GM18858 (cell line): ENCODE measurements at regions not wholly inside any gene's neighbourhood (a gene's known extent, or its start where the extent isn't known, plus 50 kb on each side); places are given as distances from the start of the nearest gene placed in this dataset.

Experiments used
- ATAC-seq: cut with Tn5 transposase; IDR thresholded peaks from one replicate; pipeline ENCODE4 v1.9.1; 2021; ENCODE audit not compliant: unreplicated experiment

DNA sequence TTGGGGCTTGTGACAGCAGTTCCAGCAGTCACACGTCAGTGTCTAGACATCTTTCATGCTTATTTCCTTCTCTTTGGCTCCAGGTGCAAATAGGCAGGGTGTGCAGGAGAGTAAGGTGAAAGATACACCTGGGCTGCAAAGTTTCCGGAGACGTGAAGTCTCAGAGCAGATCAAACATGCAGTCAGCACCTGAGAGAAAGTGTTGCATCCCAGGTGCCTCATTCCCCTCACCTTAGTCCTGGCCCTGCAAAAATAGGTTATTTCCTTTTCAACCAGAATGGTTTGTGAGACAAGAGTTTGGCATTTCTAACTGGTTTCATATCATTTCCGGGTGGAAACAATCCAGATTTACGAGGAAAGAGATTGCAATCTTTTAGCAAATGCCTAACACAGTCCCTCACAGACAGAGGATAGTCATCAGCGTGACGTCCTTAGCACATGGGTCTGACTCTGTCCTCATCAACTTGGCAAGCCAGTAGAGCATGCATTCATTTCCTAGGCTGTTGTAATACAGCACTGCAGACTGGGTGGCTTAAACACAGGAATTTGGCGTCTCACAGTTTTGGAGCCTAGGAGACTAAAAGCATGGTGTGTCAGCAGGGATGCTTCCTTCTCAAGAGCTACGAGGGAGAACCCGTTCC is 58.2 kb upstream of the ARRDC4 start:
- ATAC-seq: no peak

DNA sequence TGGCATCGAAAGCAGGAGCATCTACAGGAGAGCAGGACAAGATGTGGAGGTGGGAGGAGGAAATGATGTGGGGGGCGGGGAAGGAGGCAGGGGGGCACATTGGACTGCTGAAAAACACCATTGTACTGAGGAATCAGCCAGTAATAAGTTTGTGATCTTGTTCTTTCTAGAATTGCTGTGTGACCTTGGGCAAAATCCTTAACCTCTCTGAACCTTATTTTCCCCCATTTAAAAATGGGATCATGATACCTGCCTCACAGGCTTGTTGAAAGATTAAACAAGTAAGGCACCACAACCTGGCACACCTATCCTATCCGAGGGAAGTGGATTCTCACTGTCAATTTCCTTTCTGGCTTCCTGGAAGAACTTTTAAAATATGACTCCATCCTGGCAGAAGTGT is 56.9 kb upstream of the ARRDC4 start:
- no peak for ATAC-seq

- ATAC-seq: no peak
Measured at GRCh38 chr15:97903971-97904572, 56.4 kb upstream of the ARRDC4 start.

DNA sequence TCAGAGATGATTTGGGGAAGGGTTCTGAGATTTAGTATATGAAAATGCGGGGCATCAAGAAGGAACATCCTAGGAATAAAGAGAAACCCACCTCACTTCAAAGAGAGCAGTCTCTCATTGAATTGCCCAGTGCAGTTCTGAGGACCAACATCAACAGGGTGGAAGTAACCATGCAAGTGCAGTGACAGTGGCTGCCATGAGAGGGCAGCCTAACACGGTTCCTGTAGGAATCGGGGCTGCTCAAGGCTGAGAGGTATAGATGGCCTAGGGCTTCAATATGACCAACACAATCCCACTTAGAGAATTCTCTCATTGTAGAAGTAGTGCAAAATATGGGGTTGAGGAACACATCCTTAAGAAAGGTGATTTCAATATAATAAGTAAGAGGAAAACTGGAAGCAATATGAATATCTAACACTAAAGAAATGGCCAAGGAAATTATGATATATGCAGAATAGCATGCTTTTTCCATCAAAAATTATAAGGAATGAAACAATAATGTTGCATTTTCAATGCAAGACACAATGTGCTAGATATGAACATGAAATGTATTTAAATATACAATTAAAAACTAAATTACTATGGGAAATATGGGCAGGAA is 51.1 kb upstream of the ARRDC4 start:
- ATAC-seq: peak; percentile 96
